ENCODE measurements at regions not wholly inside any gene's neighbourhood (a gene's known extent, or its start where the extent isn't known, plus 50 kb on each side); places are given as distances from the start of the nearest gene placed in this dataset.

DNA sequence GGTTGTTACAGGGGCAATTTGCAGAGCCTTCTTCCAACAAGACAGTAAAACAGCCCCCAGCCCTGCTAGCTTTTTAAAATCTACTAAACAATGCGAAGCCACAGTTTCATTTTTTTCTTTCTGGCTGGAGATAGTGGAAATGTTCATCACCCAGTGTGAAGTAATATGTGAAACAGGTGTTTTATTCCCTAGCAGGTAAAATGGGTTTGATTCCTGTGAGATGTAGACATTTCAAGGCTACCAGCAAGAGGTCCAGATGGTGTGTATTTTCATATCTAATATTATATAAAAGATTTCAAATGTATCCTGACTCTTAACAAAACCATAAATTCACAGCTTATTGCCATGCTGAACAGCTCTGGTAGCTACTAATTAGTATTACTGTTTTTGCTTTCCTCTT is 160.3 kb downstream of the SATB1 start:
- no peak overlapping the region for H3K4me3 ChIP-seq (ENCODE audit: low read length in 2 of 2)
- H3K27me3 ChIP-seq (ENCODE audit: insufficient read depth, low read length): no peaks in the 10 kb centered on the region
- no peaks in the 10 kb centered on the region for H3K9me3 ChIP-seq (ENCODE audit: control insufficient read depth in 1 of 2, low read length in 2 of 2)
- POLR2A ChIA-PET (ENCODE audit: partially characterized antibody): no interaction called here
- no peaks in the 10 kb centered on the region for H3K36me3 Mint-ChIP-seq
- no peak overlapping the region for H3K27ac ChIP-seq (ENCODE audit: low read depth, low read length)
- peaks cover 0 to 2% of the 10 kb centered on the region in 2 donors for H3K27me3 Mint-ChIP-seq
- H3K27ac Mint-ChIP-seq: no peak overlapping the region
- no peak overlapping the region for H3K4me3 Mint-ChIP-seq
- H3K36me3 ChIP-seq (ENCODE audit: insufficient read depth, low read length): no peaks in the 10 kb centered on the region
- peaks cover 0 to 1% (median 0%) of the 10 kb centered on the region in 8 donors for H3K9me3 Mint-ChIP-seq
- no peaks in the 10 kb centered on the region for H3K4me1 ChIP-seq (ENCODE audit: insufficient read depth, low read length)
- H3K4me1 Mint-ChIP-seq: no peaks in the 10 kb centered on the region
- CTCF ChIA-PET (ENCODE audit: partially characterized antibody): no interaction called here
- intact Hi-C loops (cut with micrococcal nuclease): no loop called here
- no peak for DNase-seq

- Histone ChIP-seq H3K36me3 (ENCODE audit: insufficient read depth, low read length) (no peaks in the 10 kb centered on the region), H3K4me1 (ENCODE audit: insufficient read depth, low read length) (no peaks in the 10 kb centered on the region), H3K9me3 (ENCODE audit: control insufficient read depth in 1 of 2, low read length in 2 of 2) (no peaks in the 10 kb centered on the region), H3K27me3 (ENCODE audit: insufficient read depth, low read length) (no peaks in the 10 kb centered on the region), H3K4me3 (ENCODE audit: low read length in 2 of 2) (no peak overlapping the region), H3K27ac (ENCODE audit: low read depth, low read length) (no peak overlapping the region)
- ChIA-PET CTCF (ENCODE audit: partially characterized antibody) (no interaction called here), POLR2A (ENCODE audit: partially characterized antibody) (no interaction called here)
- H3K9me3 Mint-ChIP-seq: peaks cover 0 to 1% (median 0%) of the 10 kb centered on the region in 8 donors
- H3K4me1 Mint-ChIP-seq: no peaks in the 10 kb centered on the region
- no peak overlapping the region for H3K27ac Mint-ChIP-seq
- no peak for DNase-seq
- no peak overlapping the region for H3K4me3 Mint-ChIP-seq
- no peaks in the 10 kb centered on the region for H3K36me3 Mint-ChIP-seq
- H3K27me3 Mint-ChIP-seq: peaks cover 0 to 2% of the 10 kb centered on the region in 2 donors
- intact Hi-C loops (cut with micrococcal nuclease): no loop called here
These were observed 160.8 kb downstream of the SATB1 start for GRCh38 chr3:18264361-18264760.

GRCh38 chr3:18258492-18258891 is 166.6 kb downstream of the SATB1 start:
- intact Hi-C loops (cut with micrococcal nuclease): no loop called here
- peaks cover 0 to 1% (median 0%) of the 10 kb centered on the region in 8 donors for H3K9me3 Mint-ChIP-seq
- Histone ChIP-seq H3K36me3 (ENCODE audit: insufficient read depth, low read length) (no peaks in the 10 kb centered on the region), H3K4me1 (ENCODE audit: insufficient read depth, low read length) (no peaks in the 10 kb centered on the region), H3K27ac (ENCODE audit: low read depth, low read length) (no peak overlapping the region), H3K9me3 (ENCODE audit: control insufficient read depth in 1 of 2, low read length in 2 of 2) (no peaks in the 10 kb centered on the region), H3K4me3 (ENCODE audit: low read length in 2 of 2) (no peak overlapping the region), H3K27me3 (ENCODE audit: insufficient read depth, low read length) (no peaks in the 10 kb centered on the region)
- H3K27me3 Mint-ChIP-seq: peaks cover 0 to 7% of the 10 kb centered on the region in 2 donors
- no peaks in the 10 kb centered on the region for H3K4me1 Mint-ChIP-seq
- H3K36me3 Mint-ChIP-seq: no peaks in the 10 kb centered on the region
- DNase-seq: no peak
- CTCF ChIA-PET (ENCODE audit: partially characterized antibody): no interaction called here
- POLR2A ChIA-PET (ENCODE audit: partially characterized antibody): no interaction called here
- no peak overlapping the region for H3K4me3 Mint-ChIP-seq
- H3K27ac Mint-ChIP-seq: no peak overlapping the region

GRCh38 chr3:18252578-18252977 is 172.6 kb downstream of the SATB1 start:
- peaks cover 0 to 2% (median 0%) of the 10 kb centered on the region in 8 donors for H3K9me3 Mint-ChIP-seq
- Histone ChIP-seq H3K27ac (ENCODE audit: low read depth, low read length) (no peak overlapping the region), H3K9me3 (ENCODE audit: control insufficient read depth in 1 of 2, low read length in 2 of 2) (no peaks in the 10 kb centered on the region), H3K36me3 (ENCODE audit: insufficient read depth, low read length) (no peaks in the 10 kb centered on the region), H3K4me1 (ENCODE audit: insufficient read depth, low read length) (no peaks in the 10 kb centered on the region), H3K27me3 (ENCODE audit: insufficient read depth, low read length) (no peaks in the 10 kb centered on the region), H3K4me3 (ENCODE audit: low read length in 2 of 2) (no peak overlapping the region)
- H3K27me3 Mint-ChIP-seq: peaks cover 0 to 7% of the 10 kb centered on the region in 2 donors
- ChIA-PET POLR2A (ENCODE audit: partially characterized antibody) (no interaction called here), CTCF (ENCODE audit: partially characterized antibody) (no interaction called here)
- no peak for DNase-seq
- no peak overlapping the region for H3K27ac Mint-ChIP-seq
- H3K4me3 Mint-ChIP-seq: no peak overlapping the region
- intact Hi-C loops (cut with micrococcal nuclease): no loop called here
- H3K36me3 Mint-ChIP-seq: no peaks in the 10 kb centered on the region
- no peaks in the 10 kb centered on the region for H3K4me1 Mint-ChIP-seq

GRCh38 chr3:18250991-18251390 is 174.1 kb downstream of the SATB1 start:
- intact Hi-C loops (cut with micrococcal nuclease): no loop called here
- no peaks in the 10 kb centered on the region for H3K36me3 ChIP-seq (ENCODE audit: insufficient read depth, low read length)
- Mint-ChIP-seq H3K4me1 (no peaks in the 10 kb centered on the region), H3K4me3 (no peak overlapping the region), H3K27ac (no peak overlapping the region), H3K36me3 (no peaks in the 10 kb centered on the region), H3K9me3 (peaks cover 0 to 2% (median 0%) of the 10 kb centered on the region in 8 donors), H3K27me3 (peaks cover 0 to 7% of the 10 kb centered on the region in 2 donors)
- no peaks in the 10 kb centered on the region for H3K4me1 ChIP-seq (ENCODE audit: insufficient read depth, low read length)
- no peak for DNase-seq
- no peak overlapping the region for H3K4me3 ChIP-seq (ENCODE audit: low read length in 2 of 2)
- ChIA-PET POLR2A (ENCODE audit: partially characterized antibody) (no interaction called here), CTCF (ENCODE audit: partially characterized antibody) (no interaction called here)
- no peak overlapping the region for H3K27ac ChIP-seq (ENCODE audit: low read depth, low read length)
- H3K9me3 ChIP-seq (ENCODE audit: control insufficient read depth in 1 of 2, low read length in 2 of 2): no peaks in the 10 kb centered on the region
- no peaks in the 10 kb centered on the region for H3K27me3 ChIP-seq (ENCODE audit: insufficient read depth, low read length)

GRCh38 chr3:18249126-18249525 is 176.0 kb downstream of the SATB1 start:
- H3K27me3 Mint-ChIP-seq: peaks cover 0 to 3% of the 10 kb centered on the region in 2 donors
- no peaks in the 10 kb centered on the region for H3K36me3 Mint-ChIP-seq
- peaks cover 0 to 2% (median 0%) of the 10 kb centered on the region in 8 donors for H3K9me3 Mint-ChIP-seq
- Histone ChIP-seq H3K9me3 (ENCODE audit: control insufficient read depth in 1 of 2, low read length in 2 of 2) (no peaks in the 10 kb centered on the region), H3K27ac (ENCODE audit: low read depth, low read length) (no peak overlapping the region), H3K4me3 (ENCODE audit: low read length in 2 of 2) (no peak overlapping the region), H3K27me3 (ENCODE audit: insufficient read depth, low read length) (no peaks in the 10 kb centered on the region), H3K36me3 (ENCODE audit: insufficient read depth, low read length) (no peaks in the 10 kb centered on the region), H3K4me1 (ENCODE audit: insufficient read depth, low read length) (no peaks in the 10 kb centered on the region)
- no peak overlapping the region for H3K4me3 Mint-ChIP-seq
- H3K4me1 Mint-ChIP-seq: peaks cover 0 to 2% (median 0%) of the 10 kb centered on the region in 4 donors
- H3K27ac Mint-ChIP-seq: no peak overlapping the region
- ChIA-PET POLR2A (ENCODE audit: partially characterized antibody) (no interaction called here), CTCF (ENCODE audit: partially characterized antibody) (interaction anchor here (1.1 kb wide), 1 partner anchor 24 kb away, joined by 3 read pairs; no protein-coding TSS in a partner anchor)
- DNase-seq: no peak
- intact Hi-C loops (cut with micrococcal nuclease): no loop called here

DNA sequence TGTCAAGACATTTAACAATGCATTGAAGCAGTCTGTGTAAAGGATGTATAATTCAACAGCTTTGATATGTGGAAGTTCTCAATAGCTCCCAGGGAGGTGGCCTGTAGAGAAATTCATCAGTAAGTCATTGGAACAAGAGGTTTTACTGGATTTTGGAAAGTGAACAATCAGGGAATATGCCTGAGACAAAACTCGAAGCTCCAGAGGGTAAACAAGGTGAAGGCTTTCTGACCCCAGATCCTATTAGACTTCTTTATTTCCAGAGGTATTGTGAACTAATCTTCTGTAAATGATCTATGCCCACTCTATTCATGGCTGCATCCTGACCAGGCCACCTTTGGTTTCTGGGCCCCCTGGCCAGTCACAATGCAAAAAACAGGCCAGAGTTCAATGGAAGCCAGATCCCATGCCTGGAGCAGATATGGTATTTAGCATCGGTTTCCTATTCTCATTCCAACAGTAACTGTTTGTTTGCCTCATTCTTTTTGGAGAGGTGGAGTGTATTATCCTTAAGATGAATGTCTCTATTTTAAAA is 177.3 kb downstream of the SATB1 start:
- ChIA-PET CTCF (ENCODE audit: partially characterized antibody) (no interaction called here), POLR2A (ENCODE audit: partially characterized antibody) (no interaction called here)
- H3K4me1 Mint-ChIP-seq: peaks cover 0 to 2% (median 0%) of the 10 kb centered on the region in 4 donors
- no peak overlapping the region for H3K4me3 ChIP-seq (ENCODE audit: low read length in 2 of 2)
- no peaks in the 10 kb centered on the region for H3K36me3 ChIP-seq (ENCODE audit: insufficient read depth, low read length)
- peaks cover 0 to 3% (median 0%) of the 10 kb centered on the region in 8 donors for H3K9me3 Mint-ChIP-seq
- no peak for DNase-seq
- no peak overlapping the region for H3K4me3 Mint-ChIP-seq
- intact Hi-C loops (cut with micrococcal nuclease): no loop called here
- no peak overlapping the region for H3K27ac Mint-ChIP-seq
- H3K27me3 Mint-ChIP-seq: peaks cover 3 to 4% of the 10 kb centered on the region in 2 donors
- H3K9me3 ChIP-seq (ENCODE audit: control insufficient read depth in 1 of 2, low read length in 2 of 2): no peaks in the 10 kb centered on the region
- no peaks in the 10 kb centered on the region for H3K36me3 Mint-ChIP-seq
- H3K27ac ChIP-seq (ENCODE audit: low read depth, low read length): no peak overlapping the region
- H3K27me3 ChIP-seq (ENCODE audit: insufficient read depth, low read length): no peaks in the 10 kb centered on the region
- H3K4me1 ChIP-seq (ENCODE audit: insufficient read depth, low read length): no peaks in the 10 kb centered on the region

All from CD4-positive, alpha-beta memory T cell (primary cell).